Hepatocyte (in vitro differentiated cells): ENCODE measurements at regions not wholly inside any gene's neighbourhood (a gene's known extent, or its start where the extent isn't known, plus 50 kb on each side); places are given as distances from the start of the nearest gene placed in this dataset.

Experiments
- CTCF ChIP-seq: fragments of 200-600 bp; sonication (generic); IDR thresholded peaks from 2 replicates; pipeline ENCODE4 v1.5.1; 2016; ENCODE audit warnings: antibody characterized with exemption, mild to moderate bottlenecking; ENCODE audit not compliant: poor library complexity
- EZH2phosphoT487 ChIP-seq: fragments of 200-600 bp; sonication (generic); IDR thresholded peaks from one replicate; pipeline ENCODE4 v1.6.1; 2018; ENCODE audit warnings: antibody characterized with exemption, mild to moderate bottlenecking, low read depth, moderate library complexity; ENCODE audit not compliant: unreplicated experiment, severe bottlenecking

GRCh38 chr2:133936601-133937000, 317.3 kb upstream of the MGAT5 start:
- TF ChIP-seq CTCF: no peak
- no peak for TF ChIP-seq EZH2phosphoT487
